Retina (tissue), 1 donor: ENCODE measurements at regions not wholly inside any gene's neighbourhood (a gene's known extent, or its start where the extent isn't known, plus 50 kb on each side); places are given as distances from the start of the nearest gene placed in this dataset.

Experiments used
- DNase-seq: peaks from one replicate; pipeline ENCODE4 v3.0.0-alpha.2; 2016

GRCh38 chr4:11264841-11265240 lies 163.9 kb downstream of the HS3ST1 start:
- DNase-seq = no peak

GRCh38 chr4:11264346-11264745 lies 164.3 kb downstream of the HS3ST1 start:
- no peak for DNase-seq

GRCh38 chr4:11263208-11263607 lies 165.5 kb downstream of the HS3ST1 start:
- DNase-seq = no peak

- DNase-seq = no peak
Measured at GRCh38 chr4:11261066-11261850, 167.4 kb downstream of the HS3ST1 start.

DNA sequence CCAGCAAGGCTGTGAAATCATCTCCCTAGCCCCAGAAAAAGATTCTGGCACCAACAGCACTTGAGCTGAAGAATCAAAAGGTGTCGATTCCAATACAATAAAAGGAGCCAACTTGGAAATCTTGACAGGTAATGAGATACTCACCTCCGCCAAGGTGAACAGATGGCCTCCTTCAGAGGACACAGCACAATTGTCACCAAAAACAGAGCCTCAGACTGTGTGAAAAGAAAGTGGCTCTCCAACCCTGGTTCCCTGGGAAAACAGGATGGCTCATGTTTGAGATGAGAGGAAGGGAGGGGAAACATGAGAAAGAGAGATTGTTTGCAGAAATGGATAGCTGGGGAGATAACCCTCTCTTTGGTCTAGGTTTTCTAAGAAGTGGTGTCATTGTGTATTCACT lies 168.9 kb downstream of the HS3ST1 start:
- no peak for DNase-seq

- no peak for DNase-seq
Measured at GRCh38 chr4:11252149-11252548, 176.5 kb downstream of the HS3ST1 start.

DNA sequence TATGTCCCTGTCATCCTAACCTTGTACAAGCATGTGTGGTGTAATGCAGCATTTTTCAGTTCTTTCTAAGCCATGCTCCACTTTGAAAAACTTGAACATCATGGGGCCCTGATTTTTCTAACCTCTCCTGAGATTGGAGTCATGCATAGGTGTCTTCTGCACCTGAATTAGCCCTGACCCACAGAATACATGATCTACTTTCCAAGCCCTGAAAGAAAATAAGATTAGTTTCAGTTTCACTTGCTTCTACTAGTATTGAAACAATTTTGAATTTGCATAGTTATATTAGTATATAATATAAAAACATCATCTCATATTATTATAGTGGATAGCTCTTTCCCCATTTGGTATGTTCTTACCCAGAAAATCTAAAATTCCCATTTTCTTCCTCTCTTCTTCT lies 178.2 kb downstream of the HS3ST1 start:
- no peak for DNase-seq

DNA sequence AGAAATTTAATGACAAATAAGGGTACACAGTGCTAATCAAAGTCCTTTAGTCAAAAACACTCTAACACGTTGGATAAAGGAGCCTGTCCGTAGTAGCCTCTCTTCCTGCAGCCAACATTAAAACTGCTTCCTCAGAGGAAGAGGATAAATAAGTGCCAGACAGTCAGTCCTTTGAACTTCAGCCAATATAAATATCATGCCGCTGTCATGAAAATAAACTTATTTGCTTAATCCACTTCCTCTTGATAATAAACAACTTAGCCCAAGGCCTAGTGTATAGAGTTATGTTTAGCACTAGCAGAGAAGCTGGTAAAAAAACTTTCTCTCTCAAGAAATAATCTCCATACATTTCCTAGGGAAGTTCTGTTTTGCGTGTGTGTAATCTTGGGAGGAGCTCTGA lies 196.7 kb downstream of the HS3ST1 start:
- no peak for DNase-seq

- DNase-seq = no peak
Measured at GRCh38 chr4:11230866-11231265, 197.8 kb downstream of the HS3ST1 start.

DNA sequence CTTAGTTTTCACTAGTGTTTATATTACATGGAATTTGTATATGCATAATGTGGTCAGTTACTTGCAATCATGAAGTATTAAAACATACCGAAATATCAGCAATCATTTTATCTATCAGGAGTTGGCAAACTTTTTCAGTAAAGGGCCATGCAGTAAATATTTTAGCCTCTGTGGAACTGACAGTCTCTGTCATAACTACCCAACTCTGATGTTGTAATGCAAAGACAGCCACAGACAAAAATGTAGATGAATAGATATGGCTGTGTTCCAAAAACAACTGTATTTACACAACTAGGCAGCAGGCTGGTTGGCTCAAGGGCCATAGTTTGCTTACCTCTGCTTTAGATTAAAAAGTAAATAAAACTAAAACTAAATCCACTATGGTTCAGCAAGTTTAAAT lies 200.2 kb downstream of the HS3ST1 start:
- no peak for DNase-seq

DNA sequence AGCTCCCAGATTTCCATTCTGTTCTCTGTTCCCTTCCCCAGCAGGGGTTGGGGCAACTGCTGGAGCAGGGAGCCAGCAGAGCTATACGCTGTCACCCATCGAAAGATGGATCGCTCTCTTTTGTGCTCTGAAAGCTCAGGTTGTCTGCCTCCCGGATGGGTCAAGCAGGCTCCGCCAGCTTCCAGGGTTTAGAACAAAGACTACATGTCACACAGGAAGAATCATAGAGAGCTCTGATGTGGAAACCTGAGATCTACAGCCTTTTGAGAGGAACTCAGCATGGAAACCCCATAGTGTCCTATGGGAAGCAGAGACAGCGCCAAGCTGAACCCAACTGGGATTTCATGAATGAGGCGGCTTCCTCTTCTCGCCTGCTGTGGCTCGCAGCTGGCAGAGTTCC lies 205.4 kb downstream of the HS3ST1 start:
- peak; percentile 49 for DNase-seq

- no peak for DNase-seq
Measured at GRCh38 chr4:11218692-11219091, 210.0 kb downstream of the HS3ST1 start.

DNA sequence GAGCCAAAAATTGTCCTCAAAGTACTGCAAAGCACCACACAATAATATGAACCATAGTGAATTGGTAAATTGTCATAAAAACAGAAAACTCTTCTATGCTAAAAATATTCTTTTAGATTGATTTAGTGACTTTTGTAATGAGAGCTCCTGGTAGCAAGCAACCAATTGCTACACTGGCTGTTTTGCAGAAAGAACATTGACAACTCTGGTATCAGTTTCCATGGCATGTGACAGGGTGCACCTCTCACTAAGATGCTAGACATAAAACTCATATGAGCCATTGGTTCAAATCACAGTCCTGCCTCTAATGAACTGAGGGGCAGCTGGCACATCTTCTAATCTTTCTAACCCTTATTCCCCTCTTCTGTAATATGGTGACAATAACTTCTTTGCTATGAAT lies 212.2 kb downstream of the HS3ST1 start:
- DNase-seq = no peak

DNA sequence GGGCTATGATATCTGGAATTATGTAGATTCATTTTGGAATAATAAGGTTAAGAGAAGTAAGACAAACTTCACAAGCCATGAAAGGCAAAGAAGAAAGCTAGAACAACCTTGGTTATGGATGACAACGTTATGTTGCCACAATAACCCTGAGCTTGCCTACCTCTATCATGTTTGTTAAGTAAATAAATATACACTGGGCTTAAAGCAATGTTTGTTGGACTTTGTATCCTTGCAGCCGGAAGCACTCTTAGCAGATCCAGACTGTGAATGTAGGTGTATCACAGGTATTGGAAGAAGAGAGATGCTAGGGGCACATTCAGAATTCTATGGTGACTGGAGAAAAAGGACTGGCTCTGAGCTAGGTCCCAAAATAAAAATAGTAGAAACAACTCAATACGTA lies 214.4 kb downstream of the HS3ST1 start:
- DNase-seq = no peak

DNA sequence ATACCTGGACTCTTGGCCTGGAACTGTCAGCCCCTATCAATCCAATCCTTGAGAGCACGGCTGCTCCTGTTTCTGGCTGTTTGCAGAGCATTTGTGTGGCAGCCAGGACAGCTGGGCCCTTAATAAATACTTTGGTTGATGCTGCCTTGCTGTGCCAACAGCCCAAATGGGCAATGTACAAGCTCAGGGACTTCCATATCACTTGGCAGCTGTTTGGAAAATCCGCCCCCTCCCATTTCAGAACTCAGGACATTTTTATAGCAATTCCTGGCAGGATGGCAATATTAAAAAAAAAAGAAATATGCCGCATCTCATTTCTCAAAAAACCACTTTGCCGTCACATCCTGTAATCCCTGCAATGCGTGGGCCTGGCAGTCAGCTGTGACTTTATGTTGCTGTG lies 218.9 kb downstream of the HS3ST1 start:
- DNase-seq = no peak

- DNase-seq = no peak
Measured at GRCh38 chr4:11201256-11201655, 227.4 kb downstream of the HS3ST1 start.

DNA sequence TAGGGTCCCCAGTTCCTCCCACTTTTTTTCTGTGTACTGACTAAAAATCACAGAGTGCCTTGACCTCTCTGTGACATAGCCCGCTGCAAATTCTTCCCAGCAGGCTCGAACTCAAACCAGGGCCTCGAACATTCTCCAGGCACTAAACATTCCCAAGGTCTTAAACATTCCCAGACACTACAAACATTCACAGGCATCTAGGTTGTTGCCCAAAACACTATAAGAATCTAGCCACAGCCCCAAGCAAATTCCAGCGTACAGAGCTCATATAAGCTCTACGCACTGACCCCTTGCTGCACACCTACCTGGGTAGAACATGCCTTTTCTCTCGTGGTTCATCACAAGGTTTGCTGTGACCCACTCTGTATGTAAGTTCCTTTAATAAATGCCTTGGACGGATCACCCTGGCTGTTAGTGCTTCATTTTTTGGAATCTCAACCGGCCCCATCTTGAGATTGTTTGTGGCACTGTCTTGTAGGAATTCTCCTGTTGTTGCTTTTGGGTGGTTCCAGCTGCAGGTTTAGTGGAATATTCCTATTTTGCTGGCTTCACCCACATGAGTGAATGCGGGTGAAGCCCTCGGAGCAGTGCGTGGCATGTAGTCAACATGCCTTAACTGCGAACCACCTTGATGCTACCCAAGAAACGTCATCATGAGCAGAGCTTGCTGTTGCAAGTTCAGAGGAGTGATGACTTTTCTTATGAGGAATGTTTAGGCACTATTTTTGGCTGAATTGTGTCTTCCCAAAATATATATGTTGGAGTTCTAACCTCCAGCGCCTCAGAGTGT lies 230.0 kb downstream of the HS3ST1 start:
- DNase-seq = no peak

GRCh38 chr4:11197631-11198341 lies 230.9 kb downstream of the HS3ST1 start:
- no peak for DNase-seq

- no peak for DNase-seq
Measured at GRCh38 chr4:11196927-11197522, 231.7 kb downstream of the HS3ST1 start.

- DNase-seq = no peak
Measured at GRCh38 chr4:11194431-11194830, 234.3 kb downstream of the HS3ST1 start.

DNA sequence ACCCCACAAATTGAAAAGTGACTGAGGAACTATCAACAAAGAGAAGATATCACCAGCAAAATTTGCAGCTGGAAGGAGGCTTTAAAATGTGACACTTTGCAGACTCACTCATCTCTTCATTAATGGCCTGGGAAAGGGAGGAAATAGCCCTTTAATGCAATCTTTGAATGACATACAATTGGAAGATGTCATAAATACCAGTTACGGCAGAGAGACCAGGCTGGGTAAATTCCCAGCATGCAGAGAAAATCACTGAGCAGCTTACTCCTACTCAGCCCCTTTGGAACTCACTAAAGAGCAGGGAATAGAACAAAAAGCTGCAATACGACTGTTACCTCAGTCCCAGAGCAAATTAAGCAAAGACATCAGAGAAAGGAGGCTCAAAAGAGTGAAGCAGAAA lies 238.9 kb downstream of the HS3ST1 start:
- no peak for DNase-seq

DNA sequence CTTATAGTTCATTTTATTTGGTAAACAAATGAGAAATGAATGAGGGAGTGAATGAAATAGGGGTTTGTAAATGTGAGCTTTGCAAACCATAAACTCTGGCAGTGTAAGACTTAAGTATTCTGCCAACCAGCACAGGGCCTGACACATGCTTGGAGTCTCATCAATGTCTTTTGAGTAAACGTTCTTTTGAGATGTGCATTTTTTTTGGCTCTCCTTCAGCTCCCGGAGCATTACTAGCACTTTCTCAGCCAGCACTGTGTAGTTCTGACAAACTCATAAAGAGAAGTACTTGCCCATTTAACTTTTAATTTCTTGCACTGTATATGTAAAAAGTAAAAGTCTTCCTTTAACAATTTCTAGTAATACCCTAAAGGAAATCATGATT lies 245.3 kb downstream of the HS3ST1 start:
- no peak for DNase-seq

DNA sequence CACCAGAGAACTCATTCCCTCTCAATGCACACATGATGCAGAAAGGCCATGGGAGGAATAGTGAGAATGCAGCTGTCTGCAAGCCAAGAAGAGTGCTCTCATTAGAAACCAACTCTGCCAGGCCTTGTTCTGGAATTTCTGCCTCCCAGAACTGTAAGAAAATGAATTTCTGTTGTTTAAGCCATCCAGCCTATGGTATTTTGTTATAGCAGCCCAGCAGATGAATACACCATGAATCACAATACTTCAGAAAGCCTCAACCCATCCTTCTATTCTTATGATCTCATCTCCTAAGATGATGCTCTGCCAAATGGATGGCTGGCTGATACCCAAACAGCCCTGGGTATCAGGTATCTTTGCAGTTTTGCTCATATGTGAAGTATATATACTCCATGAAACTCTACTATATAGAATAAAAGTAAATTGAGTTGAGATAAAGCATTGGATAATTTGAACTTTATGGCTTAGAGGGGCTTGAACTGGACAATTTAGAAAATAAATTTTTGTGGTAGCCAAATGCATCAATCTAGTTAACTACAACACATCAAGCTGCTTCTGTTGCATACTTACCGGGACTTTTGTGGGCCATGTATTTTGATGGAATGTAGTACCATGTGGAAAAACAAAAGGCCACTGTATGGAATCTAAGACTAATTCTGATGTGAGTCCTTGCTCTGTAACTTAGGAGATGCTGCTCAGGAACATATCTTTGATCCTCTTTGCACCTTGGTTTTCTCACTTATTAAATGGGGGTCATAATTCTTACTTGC lies 245.9 kb downstream of the HS3ST1 start:
- DNase-seq = no peak
